GM18907 (cell line): ENCODE measurements at regions not wholly inside any gene's neighbourhood (a gene's known extent, or its start where the extent isn't known, plus 50 kb on each side); places are given as distances from the start of the nearest gene placed in this dataset.

ENCODE experiments used
- ATAC-seq: cut with Tn5 transposase; IDR thresholded peaks from one replicate; pipeline ENCODE4 v1.9.1; 2021; ENCODE audit warnings: mild to moderate bottlenecking, moderate library complexity; ENCODE audit not compliant: unreplicated experiment

- ATAC-seq = no peak
Observed at GRCh38 chr1:34270181-34270580, 93.5 kb downstream of the C1orf94 start.

GRCh38 chr1:34272152-34272551 lies 95.4 kb downstream of the C1orf94 start:
- no peak for ATAC-seq

- ATAC-seq = no peak
Observed at GRCh38 chr1:34275150-34275549, 98.4 kb downstream of the C1orf94 start.

- ATAC-seq = no peak
Observed at GRCh38 chr1:34276606-34277005, 99.9 kb downstream of the C1orf94 start.

GRCh38 chr1:34277150-34277549 lies 100.4 kb downstream of the C1orf94 start:
- ATAC-seq = no peak

GRCh38 chr1:34278211-34278610 lies 101.5 kb downstream of the C1orf94 start:
- no peak for ATAC-seq

- ATAC-seq = no peak
Observed at GRCh38 chr1:34279971-34280370, 103.3 kb downstream of the C1orf94 start.

- no peak for ATAC-seq
Observed at GRCh38 chr1:34280509-34280908, 103.8 kb downstream of the C1orf94 start.

- no peak for ATAC-seq
Observed at GRCh38 chr1:34283142-34283541, 106.4 kb downstream of the C1orf94 start.

GRCh38 chr1:34286511-34286910 lies 109.8 kb downstream of the C1orf94 start:
- ATAC-seq = no peak

- no peak for ATAC-seq
Observed at GRCh38 chr1:34290831-34291230, 114.1 kb downstream of the C1orf94 start.

GRCh38 chr1:34292472-34292871 lies 115.8 kb downstream of the C1orf94 start:
- ATAC-seq = no peak

- no peak for ATAC-seq
Observed at GRCh38 chr1:34296059-34296458, 119.4 kb downstream of the C1orf94 start.

GRCh38 chr1:34302798-34303197 lies 126.1 kb downstream of the C1orf94 start:
- ATAC-seq = no peak

GRCh38 chr1:34303218-34303617 lies 126.5 kb downstream of the C1orf94 start:
- ATAC-seq = no peak

- ATAC-seq = no peak
Observed at GRCh38 chr1:34306568-34306967, 129.9 kb downstream of the C1orf94 start.

GRCh38 chr1:34312359-34312758 lies 135.7 kb downstream of the C1orf94 start:
- no peak for ATAC-seq

- no peak for ATAC-seq
Observed at GRCh38 chr1:34315974-34316373, 139.3 kb downstream of the C1orf94 start.

- ATAC-seq = no peak
Observed at GRCh38 chr1:34316773-34317172, 140.1 kb downstream of the C1orf94 start.

- ATAC-seq = no peak
Observed at GRCh38 chr1:34319218-34319617, 142.5 kb downstream of the C1orf94 start.

- ATAC-seq = no peak
Observed at GRCh38 chr1:34320053-34320669, 143.5 kb downstream of the C1orf94 start.

- ATAC-seq = no peak
Observed at GRCh38 chr1:34322969-34323368, 146.3 kb downstream of the C1orf94 start.

GRCh38 chr1:34324879-34325440 lies 148.3 kb downstream of the C1orf94 start:
- ATAC-seq = no peak
